Left lung (tissue), 4 donors: ENCODE measurements at regions not wholly inside any gene's neighbourhood (a gene's known extent, or its start where the extent isn't known, plus 50 kb on each side); places are given as distances from the start of the nearest gene placed in this dataset.
"Not testable (repeated sequence)": the region's sequence is repeated elsewhere in the genome, so short reads cannot be mapped to it uniquely, and the experiment has no call there.

Experiments used
- ATAC-seq: fragments of 200-7000 bp; cut with Tn5 transposase; one replicate; pipeline ENCODE4 v1.9.1; 2020; ENCODE audit warnings: moderate library complexity
- DNase-seq, 4 donors: peaks; one replicate each; pipeline ENCODE4 v3.0.0-alpha.2; 2013 to 2020
- H3K27ac ChIP-seq, 2 donors: fragments of 200-600 bp; sonication (generic) in 1 of 2; one replicate each; pipeline versions ENCODE4 v1.5.0 to v1.8.0; 2020 to 2021
- H3K27me3 ChIP-seq, 2 donors: fragments of 200-600 bp; sonication (generic) in 1 of 2; one replicate each; pipeline versions ENCODE4 v1.5.0 to v1.8.0; 2020 to 2021
- H3K36me3 ChIP-seq, 2 donors: fragments of 200-600 bp; sonication (generic) in 1 of 2; one replicate each; pipeline versions ENCODE4 v1.5.0 to v1.8.0; 2020 to 2021
- H3K4me1 ChIP-seq, 2 donors: fragments of 200-600 bp; one replicate each; pipeline ENCODE4 v1.8.0; 2021
- H3K4me3 ChIP-seq, 2 donors: fragments of 200-600 bp; sonication (generic) in 1 of 2; one replicate each; pipeline versions ENCODE4 v1.5.0 to v1.8.0; 2020 to 2021; ENCODE audit warnings: mild to moderate bottlenecking in 1 of 2
- H3K9me3 ChIP-seq, 2 donors: fragments of 200-600 bp; sonication (generic) in 1 of 2; one replicate each; pipeline versions ENCODE4 v1.5.0 to v1.8.0; 2020 to 2021
- CTCF ChIP-seq, 2 donors: fragments of 200-600 bp; sonication (generic) in 1 of 2; IDR thresholded peaks; one replicate each; pipeline versions ENCODE4 v1.5.0 to v1.8.0; 2021; ENCODE audit warnings: antibody characterized with exemption in 2 of 2
- intact Hi-C, 2 donors: fragments of 100-400 bp; cut with DNase I; formaldehyde crosslinking; loops; one replicate each; pipeline versions ENCODE4 v1.11.2 to v1.14.2; 2022
- donor health status: DM: no; HTN: yes; CAD: no.
- donor health status: DM: no; HTN: no; CAD: no.

GRCh38 chr6:142016666-142017065, 116.1 kb upstream of the GJE1 start:
- H3K27me3 ChIP-seq, H3K27ac ChIP-seq, H3K36me3 ChIP-seq, H3K9me3 ChIP-seq, DNase-seq, H3K4me1 ChIP-seq, ATAC-seq, H3K4me3 ChIP-seq, intact Hi-C loops: not testable (repeated sequence)

- H3K4me1 ChIP-seq, intact Hi-C loops, H3K4me3 ChIP-seq, H3K36me3 ChIP-seq, H3K27ac ChIP-seq, H3K27me3 ChIP-seq, ATAC-seq, H3K9me3 ChIP-seq, DNase-seq: not testable (repeated sequence)
Observed at GRCh38 chr6:142015463-142015862, 117.3 kb upstream of the GJE1 start.

GRCh38 chr6:142015011-142015410, 117.7 kb upstream of the GJE1 start:
- no peaks in the 10 kb centered on the region for H3K36me3 ChIP-seq
- intact Hi-C loops: no loop called here
- no peak for DNase-seq
- H3K4me3 ChIP-seq: no peak overlapping the region
- H3K27me3 ChIP-seq: no peaks in the 10 kb centered on the region
- no peak for TF ChIP-seq CTCF (IDR thresholded peaks at IDR 0.05)
- no peaks in the 10 kb centered on the region for H3K9me3 ChIP-seq
- ATAC-seq: no peak
- no peaks in the 10 kb centered on the region for H3K4me1 ChIP-seq
- no peak overlapping the region for H3K27ac ChIP-seq

- DNase-seq (no peak), ATAC-seq (no peak)
- H3K4me3 ChIP-seq: no peak overlapping the region
- H3K27ac ChIP-seq: no peak overlapping the region
- no peaks in the 10 kb centered on the region for H3K36me3 ChIP-seq
- no peaks in the 10 kb centered on the region for H3K9me3 ChIP-seq
- TF ChIP-seq CTCF (IDR thresholded peaks at IDR 0.05): no peak
- no peaks in the 10 kb centered on the region for H3K27me3 ChIP-seq
- intact Hi-C loops: no loop called here
- H3K4me1 ChIP-seq: no peaks in the 10 kb centered on the region
Observed at GRCh38 chr6:142014515-142014914, 118.2 kb upstream of the GJE1 start.

GRCh38 chr6:142013875-142014495, 118.7 kb upstream of the GJE1 start:
- no peak for ATAC-seq
- DNase-seq: no peak

GRCh38 chr6:142013287-142013686, 119.4 kb upstream of the GJE1 start:
- Histone ChIP-seq H3K36me3 (no peaks in the 10 kb centered on the region), H3K4me3 (no peak overlapping the region), H3K27ac (no peak overlapping the region), H3K27me3 (no peaks in the 10 kb centered on the region), H3K4me1 (no peaks in the 10 kb centered on the region), H3K9me3 (no peaks in the 10 kb centered on the region)
- no peak for TF ChIP-seq CTCF (IDR thresholded peaks at IDR 0.05)
- intact Hi-C loops: no loop called here
- ATAC-seq (peak; percentile 43), DNase-seq (no peak)

More at GRCh38 chr6:142013875-142014495, 118.7 kb upstream of the GJE1 start:
- Histone ChIP-seq H3K4me1 (no peaks in the 10 kb centered on the region), H3K4me3 (no peak overlapping the region), H3K27me3 (no peaks in the 10 kb centered on the region), H3K27ac (no peak overlapping the region), H3K9me3 (no peaks in the 10 kb centered on the region), H3K36me3 (no peaks in the 10 kb centered on the region)
- TF ChIP-seq CTCF (IDR thresholded peaks at IDR 0.05): no peak
- intact Hi-C loops: no loop called here
